GM12878 (cell line): ENCODE measurements at regions not wholly inside any gene's neighbourhood (a gene's known extent, or its start where the extent isn't known, plus 50 kb on each side); places are given as distances from the start of the nearest gene placed in this dataset.

Experiments
- ATAC-seq: fragments of 200-7000 bp; cut with Tn5 transposase; 3 replicates; pipeline ENCODE4 v1.9.1; 2020; ENCODE audit warnings: mild to moderate bottlenecking, moderate library complexity
- BruUV-seq: library from RNA; stranded (reverse); fragments of 400-500 nt; replicated peaks from 2 replicates; lab custom pipeline; 2021; lab: Mats Ljungman, UMichigan
- CTCF ChIA-PET: fragments of 300-600 bp; sonication (Branson Sonifier 250); formaldehyde crosslinking; extraction: SDS; loops from one replicate; lab custom pipeline; 2021; ENCODE audit warnings: inconsistent platforms; lab: Yijun Ruan, JAX
- POLR2A ChIA-PET: fragments of 350-600 bp; formaldehyde crosslinking; extraction: SDS; loops from one replicate; lab custom pipeline; 2021; ENCODE audit warnings: inconsistent platforms; lab: Charles Lee
- RAD21 ChIA-PET: fragments of 300-600 bp; sonication (Branson Sonifier 250); formaldehyde crosslinking; loops from one replicate; lab custom pipeline; 2023; ENCODE audit warnings: antibody characterized with exemption; ENCODE audit not compliant: unreplicated experiment; lab: Charles Lee
- SMC1A ChIA-PET: fragments of 300-600 bp; sonication (Branson Sonifier 250); formaldehyde crosslinking; loops from one replicate; lab custom pipeline; 2023; ENCODE audit not compliant: unreplicated experiment, uncharacterized antibody; lab: Charles Lee
- DNase-seq: peaks from one replicate; pipeline ENCODE4 v3.0.0-alpha.2; 2011; ENCODE audit warnings: low read depth, low spot score
- FAIRE-seq: peaks from 3 replicates; lab custom pipeline; 2011; peaks lifted over from hg19 to GRCh38; lab: Jason Lieb, UNC
- H2AFZ ChIP-seq: 2 replicates; pipeline ENCODE4 v1.6.0; 2011; ENCODE audit warnings: low read depth, low read length, control low read depth; ENCODE audit not compliant: control insufficient read depth
- H3K27ac ChIP-seq: 2 replicates; pipeline ENCODE4 v1.5.1; 2011; ENCODE audit warnings: control low read depth; ENCODE audit not compliant: control insufficient read depth, insufficient read depth
- H3K27me3 ChIP-seq, 2 experiments: replicated peaks in 1 of 2; 2 replicates each; pipeline versions ENCODE4 v1.6.0 to v1.6.1; 2011; ENCODE audit warnings: low read length in 1 of 2; ENCODE audit not compliant: control insufficient read depth in 2 of 2, insufficient read depth in 2 of 2
- H3K36me3 ChIP-seq, 2 experiments: 2 replicates each; pipeline ENCODE4 v1.5.1; 2011; ENCODE audit warnings: low read length in 1 of 2; ENCODE audit not compliant: control insufficient read depth in 2 of 2, insufficient read depth in 2 of 2
- H3K4me1 ChIP-seq: 2 replicates; pipeline ENCODE4 v1.6.1; 2011; ENCODE audit warnings: mild to moderate bottlenecking, low read length, moderate library complexity, mixed read lengths; ENCODE audit not compliant: control insufficient read depth, insufficient read depth
- H3K4me2 ChIP-seq: 2 replicates; pipeline ENCODE4 v1.6.0; 2011; ENCODE audit warnings: control low read depth; ENCODE audit not compliant: control insufficient read depth, insufficient read depth
- H3K4me3 ChIP-seq: fragments of 200-600 bp; sonication (generic); 2 replicates; pipeline ENCODE4 v1.5.1; 2016
- H3K79me2 ChIP-seq: 2 replicates; pipeline ENCODE4 v1.6.0; 2011; ENCODE audit warnings: low read length; ENCODE audit not compliant: control insufficient read depth, insufficient read depth
- H3K9ac ChIP-seq: 2 replicates; pipeline ENCODE4 v1.8.0; 2011; ENCODE audit warnings: low read length, control low read depth, mixed read lengths; ENCODE audit not compliant: control insufficient read depth, insufficient read depth
- H3K9me3 ChIP-seq: replicated peaks from 3 replicates; pipeline ENCODE4 v1.5.1; 2011; ENCODE audit warnings: mild to moderate bottlenecking, low read length; ENCODE audit not compliant: control insufficient read depth, insufficient read depth
- H4K20me1 ChIP-seq: 2 replicates; pipeline ENCODE4 v1.6.0; 2011; ENCODE audit not compliant: control insufficient read depth, insufficient read depth
- JUNB ChIP-seq: IDR thresholded peaks from 2 replicates; pipeline ENCODE4 v1.6.1; 2016; ENCODE audit warnings: antibody characterized with exemption, mild to moderate bottlenecking
- MEF2A ChIP-seq: IDR thresholded peaks from 2 replicates; pipeline ENCODE4 v1.6.1; 2011; ENCODE audit warnings: low read depth, mild to moderate bottlenecking, low read length, moderate library complexity; ENCODE audit not compliant: insufficient read depth
- PBX3 ChIP-seq: IDR thresholded peaks from 2 replicates; pipeline ENCODE4 v1.6.1; 2011; ENCODE audit warnings: mild to moderate bottlenecking, low read depth, low read length, moderate library complexity; ENCODE audit not compliant: insufficient replicate concordance
- PKNOX1 ChIP-seq: fragments of 450-650 bp; IDR thresholded peaks from 2 replicates; pipeline ENCODE4 v1.6.1; 2016; ENCODE audit warnings: mild to moderate bottlenecking
- RBBP5 ChIP-seq: fragments of 200-600 bp; sonication (generic); conservative IDR thresholded peaks from 2 replicates; pipeline ENCODE4 v1.6.1; 2016
- SUPT20H ChIP-seq: IDR thresholded peaks from 2 replicates; pipeline ENCODE4 v1.6.1; 2011; ENCODE audit warnings: low read depth, mild to moderate bottlenecking, low read length, moderate library complexity, borderline replicate concordance; ENCODE audit not compliant: control insufficient read depth
- WRNIP1 ChIP-seq: IDR thresholded peaks from 2 replicates; pipeline ENCODE4 v1.6.1; 2011; ENCODE audit warnings: low read depth, low read length, improper control_type of control experiment, borderline replicate concordance
- ZBED1 ChIP-seq: IDR thresholded peaks from 2 replicates; pipeline ENCODE4 v1.6.1; 2016; ENCODE audit warnings: borderline replicate concordance
- WGBS: methylation state at CpG from one replicate; pipeline ENCODE4 v1.1.6; 2016; ENCODE audit warnings: low lambda C conversion rate; ENCODE audit not compliant: insufficient replicate concordance, insufficient coverage; ENCODE audit errors: missing lambda C conversion rate; 5-methylcytosine and 5-hydroxymethylcytosine counted together
- in situ Hi-C: fragments of 300-500 bp; cut with MboI; formaldehyde crosslinking; loops from 9 replicates; pipeline ENCODE4 v1.14.3; 2018; ENCODE audit warnings: mixed read lengths
- intact Hi-C: fragments of 100-400 bp; cut with micrococcal nuclease; formaldehyde crosslinking; loops from one replicate; pipeline ENCODE4 v1.14.2; 2022; ENCODE audit not compliant: unreplicated experiment

- in situ Hi-C loops (no loop called here), intact Hi-C loops (no loop called here)
- Histone ChIP-seq H3K9ac (no peak overlapping the region), H3K9me3 (no peaks in the 10 kb centered on the region), H4K20me1 (no peaks in the 10 kb centered on the region), H3K79me2 (no peaks in the 10 kb centered on the region), H3K36me3 (no peaks in the 10 kb centered on the region), H2AFZ (no peak overlapping the region), H3K27me3 (no peaks in the 10 kb centered on the region), H3K4me1 (no peaks in the 10 kb centered on the region; the same call in 1 of the 2 replicates), H3K4me3 (no peak overlapping the region), H3K4me2 (no peak overlapping the region), H3K27ac (no peak overlapping the region)
- SMC1A ChIA-PET, result interaction anchor here (0.9 to 1.4 kb wide), 2 partner anchors 17 to 30 kb away, joined by 3 to 4 read pairs; no protein-coding TSS in a partner anchor
- no peak for FAIRE-seq
- 60% methylated on average over 3 of the region's 3 CpGs for WGBS
- CTCF ChIA-PET, result interaction anchor here (7.4 kb wide), 1 partner anchor 131 kb away, joined by 51 read pairs; no protein-coding TSS in a partner anchor
- TF ChIP-seq SUPT20H (no peak), WRNIP1 (no peak), MEF2A (no peak), ZBED1 (no peak), PKNOX1 (no peak), JUNB (no peak), PBX3 (no peak), RBBP5 (no peak)
- RAD21 ChIA-PET, result interaction anchor here (3.1 kb wide), 1 partner anchor 131 kb away, joined by 13 read pairs; no protein-coding TSS in a partner anchor
- POLR2A ChIA-PET, result interaction anchor here (1.5 kb wide), 1 partner anchor 21 kb away, joined by 3 read pairs; no protein-coding TSS in a partner anchor
- no peak for ATAC-seq
- DNase-seq, result no peak
- no TSS peak for BruUV-seq
These were observed 167.0 kb downstream of the CAAP1 start for GRCh38 chr9:26725573-26725972.
